SU-DHL-6 (cell line): ENCODE measurements at regions not wholly inside any gene's neighbourhood (a gene's known extent, or its start where the extent isn't known, plus 50 kb on each side); places are given as distances from the start of the nearest gene placed in this dataset.

Experiments used
- EZH2phosphoT487 ChIP-seq: fragments of 200-600 bp; sonication (generic), shearing (Covaris generic); conservative IDR thresholded peaks from 2 replicates; pipeline ENCODE4 v1.6.1; 2018; ENCODE audit warnings: mild to moderate bottlenecking, antibody characterized with exemption, low read length, moderate library complexity, mixed read lengths
- TF ChIP-seq, protein P1 (sequence below): fragments of 200-600 bp; sonication (generic); IDR thresholded peaks from one replicate; pipeline ENCODE4 v1.5.1; 2017; ENCODE audit warnings: antibody characterized with exemption, mild to moderate bottlenecking, low read length, moderate library complexity; ENCODE audit not compliant: insufficient read depth, poor library complexity, severe bottlenecking

DNA sequence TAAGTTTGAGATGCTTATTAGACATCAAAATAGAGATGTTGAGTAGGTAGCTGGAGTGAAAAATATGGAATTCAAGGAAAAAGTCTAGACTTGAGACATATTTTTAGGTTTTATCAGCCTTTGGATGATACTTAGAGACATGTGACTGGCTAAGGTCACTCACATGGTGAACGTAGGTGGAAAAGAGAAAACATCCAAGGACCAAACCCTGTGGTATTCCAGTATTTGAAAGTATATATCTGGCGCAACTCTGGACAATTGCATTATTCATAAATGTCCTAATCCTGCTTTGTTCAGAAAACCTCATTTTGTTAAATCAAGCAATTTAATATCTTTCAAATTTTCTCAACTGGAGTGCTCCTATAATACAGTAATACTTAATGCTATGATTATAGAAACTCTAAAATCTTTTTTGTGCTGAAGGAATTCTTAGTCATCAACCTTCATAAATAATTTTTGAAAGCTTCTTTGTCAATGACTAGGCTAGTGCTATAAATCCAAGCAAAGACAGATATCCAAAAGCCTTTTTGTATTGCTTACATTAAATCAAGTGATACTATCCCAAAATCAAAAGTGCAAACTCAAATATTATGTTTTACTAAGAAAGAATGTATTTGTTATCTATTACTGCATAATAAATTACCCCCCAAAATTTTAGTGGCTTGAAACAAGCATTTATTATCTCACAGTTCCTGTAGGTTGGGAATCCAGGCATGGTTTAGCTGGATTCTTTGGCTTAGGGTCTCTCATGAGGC lies 452.0 kb downstream of the ENC1 start:
- TF ChIP-seq, protein P1, sequence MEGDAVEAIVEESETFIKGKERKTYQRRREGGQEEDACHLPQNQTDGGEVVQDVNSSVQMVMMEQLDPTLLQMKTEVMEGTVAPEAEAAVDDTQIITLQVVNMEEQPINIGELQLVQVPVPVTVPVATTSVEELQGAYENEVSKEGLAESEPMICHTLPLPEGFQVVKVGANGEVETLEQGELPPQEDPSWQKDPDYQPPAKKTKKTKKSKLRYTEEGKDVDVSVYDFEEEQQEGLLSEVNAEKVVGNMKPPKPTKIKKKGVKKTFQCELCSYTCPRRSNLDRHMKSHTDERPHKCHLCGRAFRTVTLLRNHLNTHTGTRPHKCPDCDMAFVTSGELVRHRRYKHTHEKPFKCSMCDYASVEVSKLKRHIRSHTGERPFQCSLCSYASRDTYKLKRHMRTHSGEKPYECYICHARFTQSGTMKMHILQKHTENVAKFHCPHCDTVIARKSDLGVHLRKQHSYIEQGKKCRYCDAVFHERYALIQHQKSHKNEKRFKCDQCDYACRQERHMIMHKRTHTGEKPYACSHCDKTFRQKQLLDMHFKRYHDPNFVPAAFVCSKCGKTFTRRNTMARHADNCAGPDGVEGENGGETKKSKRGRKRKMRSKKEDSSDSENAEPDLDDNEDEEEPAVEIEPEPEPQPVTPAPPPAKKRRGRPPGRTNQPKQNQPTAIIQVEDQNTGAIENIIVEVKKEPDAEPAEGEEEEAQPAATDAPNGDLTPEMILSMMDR, result no peak
- no peak for TF ChIP-seq EZH2phosphoT487
